HepG2 (cell line): ENCODE measurements at regions not wholly inside any gene's neighbourhood (a gene's known extent, or its start where the extent isn't known, plus 50 kb on each side); places are given as distances from the start of the nearest gene placed in this dataset.
"Not testable (repeated sequence)": the region's sequence is repeated elsewhere in the genome, so short reads cannot be mapped to it uniquely, and the experiment has no call there.

Experiments used
- ATAC-seq: fragments of 200-7000 bp; cut with Tn5 transposase; 3 replicates; pipeline ENCODE4 v1.9.1; 2020; ENCODE audit warnings: mild to moderate bottlenecking, moderate library complexity
- BruUV-seq: library from RNA; stranded (reverse); fragments of 400-500 nt; replicated peaks from 2 replicates; lab custom pipeline; 2021; lab: Mats Ljungman, UMichigan
- CTCF ChIA-PET: fragments of 300-600 bp; formaldehyde crosslinking; extraction: SDS; loops from one replicate; lab custom pipeline; 2021; ENCODE audit warnings: low total read pairs, inconsistent platforms, low intra/inter-chr PET ratio; lab: Yijun Ruan, JAX
- POLR2A ChIA-PET: fragments of 350-600 bp; sonication (Branson Sonifier 250); formaldehyde crosslinking; loops from one replicate; lab custom pipeline; 2020; ENCODE audit warnings: antibody characterized with exemption, inconsistent platforms; lab: Yijun Ruan, JAX
- DNase-seq: peaks from one replicate; pipeline ENCODE4 v3.0.0-alpha.2; 2015; ENCODE audit warnings: low spot score
- FAIRE-seq: peaks from 3 replicates; lab custom pipeline; 2011; peaks lifted over from hg19 to GRCh38; lab: Jason Lieb, UNC
- H2AFZ ChIP-seq: one replicate; pipeline ENCODE4 v1.6.1; 2011; ENCODE audit warnings: low read length, inconsistent platforms
- H3K27ac ChIP-seq: fragments of 300-600 bp; 3 replicates; pipeline ENCODE4 v1.8.0; 2011; ENCODE audit warnings: mixed run types, mild to moderate bottlenecking, mixed read lengths, low read length, inconsistent platforms; ENCODE audit not compliant: insufficient read depth; ENCODE audit errors: extremely low read length
- H3K27me3 ChIP-seq, 2 experiments: fragments of 200-600 bp in 1 of 2; 2 replicates in 1 of 2; 3 replicates in 1 of 2; pipeline versions ENCODE4 v1.6.0 to v1.8.0; 2011; ENCODE audit warnings: low read length in 2 of 2, mild to moderate bottlenecking in 2 of 2, moderate library complexity in 2 of 2, inconsistent platforms in 1 of 2; ENCODE audit not compliant: insufficient read depth in 2 of 2, control insufficient read depth in 1 of 2
- H3K36me3 ChIP-seq, 2 experiments: fragments of 200-600 bp in 1 of 2; replicated peaks in 1 of 2; 2 replicates in 1 of 2; 3 replicates in 1 of 2; pipeline versions ENCODE4 v1.5.1 to v1.8.0; 2011; ENCODE audit warnings: low read length in 2 of 2, inconsistent platforms in 1 of 2; ENCODE audit not compliant: insufficient read depth in 2 of 2, control insufficient read depth in 1 of 2
- H3K4me1 ChIP-seq: 2 replicates; pipeline ENCODE4 v1.5.1; 2012; ENCODE audit warnings: low read length, inconsistent platforms; ENCODE audit not compliant: insufficient read depth
- H3K4me2 ChIP-seq: 2 replicates; pipeline ENCODE4 v1.6.0; 2011; ENCODE audit warnings: low read depth, low read length, inconsistent platforms
- H3K4me3 ChIP-seq, 3 experiments: fragments of 200-600 bp in 1 of 3; sonication (generic), shearing (Covaris generic) in 1 of 3; replicated peaks in 1 of 3; 2 replicates each; pipeline ENCODE4 v1.5.1; 2011 to 2016; ENCODE audit warnings: low read length in 3 of 3, inconsistent platforms in 2 of 3, low read depth in 2 of 3, mild to moderate bottlenecking in 2 of 3, control low read depth in 1 of 3, mixed read lengths in 1 of 3; ENCODE audit not compliant: insufficient read depth in 1 of 3
- H3K79me2 ChIP-seq: one replicate; pipeline ENCODE4 v1.6.1; 2011; ENCODE audit warnings: low read length, inconsistent platforms; ENCODE audit not compliant: insufficient read depth
- H3K9ac ChIP-seq: 2 replicates; pipeline ENCODE4 v1.6.0; 2011; ENCODE audit warnings: mild to moderate bottlenecking, low read depth, low read length, inconsistent platforms; ENCODE audit not compliant: insufficient read depth
- H3K9me3 ChIP-seq: 2 replicates; pipeline ENCODE4 v1.5.1; 2012; ENCODE audit warnings: mild to moderate bottlenecking, low read length
- H4K20me1 ChIP-seq: 2 replicates; pipeline ENCODE4 v1.6.0; 2011; ENCODE audit warnings: inconsistent platforms, mild to moderate bottlenecking, low read length, moderate library complexity; ENCODE audit not compliant: insufficient read depth
- WGBS: methylation state at CpG from one replicate; pipeline ENCODE4 v1.1.6; 2017; ENCODE audit warnings: low lambda C conversion rate; 5-methylcytosine and 5-hydroxymethylcytosine counted together
- in situ Hi-C: cut with HindIII; loops from 2 replicates; pipeline ENCODE4 v1.10.0; 2017; ENCODE audit warnings: low pct_unique_long_range_greater_than_20kb; ENCODE audit not compliant: extremely low pct_ligation_motif_present
- intact Hi-C: fragments of 100-400 bp; cut with micrococcal nuclease; formaldehyde crosslinking; loops from one replicate; pipeline ENCODE4 v1.10.0; 2022; ENCODE audit not compliant: unreplicated experiment

GRCh38 chr13:18905096-18905495 lies 276.5 kb downstream of the TUBA3C start:
- H3K79me2 ChIP-seq, H4K20me1 ChIP-seq, H3K27me3 ChIP-seq, ATAC-seq, FAIRE-seq, H2AFZ ChIP-seq, DNase-seq, in situ Hi-C loops, intact Hi-C loops, H3K36me3 ChIP-seq, CTCF ChIA-PET, H3K9ac ChIP-seq, POLR2A ChIA-PET, H3K4me2 ChIP-seq, H3K27ac ChIP-seq, BruUV-seq, H3K4me1 ChIP-seq, H3K4me3 ChIP-seq: not testable (repeated sequence)
- H3K9me3 ChIP-seq = peaks cover 39% of the 10 kb centered on the region; the same call in 1 of the 2 replicates
- WGBS = 44% methylated on average over 9 of the region's 12 CpGs

GRCh38 chr13:18895411-18895810 lies 286.2 kb downstream of the TUBA3C start:
- FAIRE-seq, DNase-seq: not testable (repeated sequence)

GRCh38 chr13:18891242-18891641 lies 290.4 kb downstream of the TUBA3C start:
- H3K27me3 ChIP-seq, H4K20me1 ChIP-seq, BruUV-seq, H2AFZ ChIP-seq, H3K36me3 ChIP-seq, in situ Hi-C loops, H3K79me2 ChIP-seq, POLR2A ChIA-PET, FAIRE-seq, H3K9ac ChIP-seq, H3K4me1 ChIP-seq, DNase-seq, H3K27ac ChIP-seq, ATAC-seq, CTCF ChIA-PET, intact Hi-C loops, H3K4me2 ChIP-seq, H3K4me3 ChIP-seq: not testable (repeated sequence)
- 0% methylated on average over 1 of the region's 1 CpG for WGBS
- H3K9me3 ChIP-seq = peaks cover 74% of the 10 kb centered on the region

More at GRCh38 chr13:18895411-18895810, 286.2 kb downstream of the TUBA3C start:
- H4K20me1 ChIP-seq, POLR2A ChIA-PET, H3K9ac ChIP-seq, H2AFZ ChIP-seq, CTCF ChIA-PET, H3K4me1 ChIP-seq, H3K79me2 ChIP-seq, H3K27me3 ChIP-seq, H3K4me3 ChIP-seq, BruUV-seq, in situ Hi-C loops, H3K36me3 ChIP-seq, H3K27ac ChIP-seq, ATAC-seq, intact Hi-C loops, H3K4me2 ChIP-seq: not testable (repeated sequence)
- H3K9me3 ChIP-seq = peaks cover 62% of the 10 kb centered on the region
- 35% methylated on average over 4 of the region's 13 CpGs for WGBS

GRCh38 chr13:18874875-18875789 lies 306.5 kb downstream of the TUBA3C start:
- CTCF ChIA-PET, H2AFZ ChIP-seq, H3K4me1 ChIP-seq, H3K27me3 ChIP-seq, ATAC-seq, in situ Hi-C loops, FAIRE-seq, H3K27ac ChIP-seq, H3K4me2 ChIP-seq, BruUV-seq, H3K9ac ChIP-seq, H3K4me3 ChIP-seq, intact Hi-C loops, POLR2A ChIA-PET, H4K20me1 ChIP-seq, H3K36me3 ChIP-seq, H3K79me2 ChIP-seq, DNase-seq: not testable (repeated sequence)
- peaks cover 50% of the 10 kb centered on the region for H3K9me3 ChIP-seq
- WGBS = 91% methylated on average over 33 of the region's 72 CpGs
